Gastroesophageal sphincter (tissue), 3 donors: ENCODE measurements at regions not wholly inside any gene's neighbourhood (a gene's known extent, or its start where the extent isn't known, plus 50 kb on each side); places are given as distances from the start of the nearest gene placed in this dataset.

Experiments
- POLR2AphosphoS5 ChIP-seq: sonication (generic); formaldehyde crosslinking; IDR thresholded peaks from one replicate; pipeline ENCODE4 v1.6.1; 2017; ENCODE audit warnings: antibody characterized with exemption
- TF ChIP-seq, protein P1 (sequence below), 4 experiments: fragments of 200-600 bp in 2 of 4; fragments of 450-650 bp in 2 of 4; sonication (generic) in 1 of 4; IDR thresholded peaks; one replicate each; pipeline ENCODE4 v1.5.1; 2017 to 2019; ENCODE audit warnings: antibody characterized with exemption in 4 of 4, mild to moderate bottlenecking in 2 of 4, moderate library complexity in 2 of 4

DNA sequence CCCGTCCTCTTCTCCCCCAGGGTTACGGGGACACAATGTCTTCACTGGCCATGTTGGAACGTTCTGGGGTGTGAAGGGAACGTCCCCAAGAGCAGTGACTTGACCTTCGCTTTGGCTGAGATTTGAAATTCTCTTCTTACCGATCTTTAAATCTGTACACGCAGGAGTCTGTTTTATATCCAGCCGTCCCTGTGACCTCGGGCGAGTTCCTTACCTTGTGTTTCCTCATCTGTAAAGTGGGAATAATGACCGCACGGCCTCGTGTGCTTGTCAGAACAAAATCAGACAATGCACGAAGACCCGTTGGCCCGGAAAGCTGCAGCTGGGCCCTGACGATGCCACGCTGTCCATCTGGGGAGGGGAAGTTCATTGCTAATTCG, 454.3 kb downstream of the PREX1 start:
- TF ChIP-seq POLR2AphosphoS5: no peak
- TF ChIP-seq, protein P1, sequence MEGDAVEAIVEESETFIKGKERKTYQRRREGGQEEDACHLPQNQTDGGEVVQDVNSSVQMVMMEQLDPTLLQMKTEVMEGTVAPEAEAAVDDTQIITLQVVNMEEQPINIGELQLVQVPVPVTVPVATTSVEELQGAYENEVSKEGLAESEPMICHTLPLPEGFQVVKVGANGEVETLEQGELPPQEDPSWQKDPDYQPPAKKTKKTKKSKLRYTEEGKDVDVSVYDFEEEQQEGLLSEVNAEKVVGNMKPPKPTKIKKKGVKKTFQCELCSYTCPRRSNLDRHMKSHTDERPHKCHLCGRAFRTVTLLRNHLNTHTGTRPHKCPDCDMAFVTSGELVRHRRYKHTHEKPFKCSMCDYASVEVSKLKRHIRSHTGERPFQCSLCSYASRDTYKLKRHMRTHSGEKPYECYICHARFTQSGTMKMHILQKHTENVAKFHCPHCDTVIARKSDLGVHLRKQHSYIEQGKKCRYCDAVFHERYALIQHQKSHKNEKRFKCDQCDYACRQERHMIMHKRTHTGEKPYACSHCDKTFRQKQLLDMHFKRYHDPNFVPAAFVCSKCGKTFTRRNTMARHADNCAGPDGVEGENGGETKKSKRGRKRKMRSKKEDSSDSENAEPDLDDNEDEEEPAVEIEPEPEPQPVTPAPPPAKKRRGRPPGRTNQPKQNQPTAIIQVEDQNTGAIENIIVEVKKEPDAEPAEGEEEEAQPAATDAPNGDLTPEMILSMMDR (IDR thresholded peaks at IDR 0.05): no peak
